Rectal smooth muscle tissue (tissue), 1 donor: ENCODE measurements at regions not wholly inside any gene's neighbourhood (a gene's known extent, or its start where the extent isn't known, plus 50 kb on each side); places are given as distances from the start of the nearest gene placed in this dataset.

Experiments used
- H3K27ac ChIP-seq: one replicate; pipeline ENCODE4 v1.7.0; 2013; ENCODE audit warnings: low read depth, low read length, inconsistent platforms
- H3K27me3 ChIP-seq: one replicate; pipeline ENCODE4 v1.7.0; 2013; ENCODE audit warnings: low read length; ENCODE audit not compliant: control insufficient read depth, insufficient read depth
- H3K36me3 ChIP-seq: one replicate; pipeline ENCODE4 v1.7.0; 2013; ENCODE audit warnings: low read length; ENCODE audit not compliant: control insufficient read depth, insufficient read depth
- H3K4me1 ChIP-seq: one replicate; pipeline ENCODE4 v1.7.0; 2013; ENCODE audit warnings: low read length; ENCODE audit not compliant: control insufficient read depth, insufficient read depth
- H3K4me3 ChIP-seq: one replicate; pipeline ENCODE4 v1.7.0; 2013; ENCODE audit warnings: low read length
- H3K9ac ChIP-seq: one replicate; pipeline ENCODE4 v1.7.0; 2013; ENCODE audit warnings: low read length

- Histone ChIP-seq H3K4me1 (no peaks in the 10 kb centered on the region), H3K9ac (no peak overlapping the region), H3K4me3 (no peak overlapping the region), H3K27ac (no peak overlapping the region), H3K27me3 (no peaks in the 10 kb centered on the region), H3K36me3 (no peaks in the 10 kb centered on the region)
Measured at GRCh38 chr12:114873656-114874055, 189.7 kb upstream of the TBX3 start.

- no peak overlapping the region for H3K27ac ChIP-seq
- no peaks in the 10 kb centered on the region for H3K4me1 ChIP-seq
- no peak overlapping the region for H3K4me3 ChIP-seq
- H3K27me3 ChIP-seq, result no peaks in the 10 kb centered on the region
- no peaks in the 10 kb centered on the region for H3K36me3 ChIP-seq
- no peak overlapping the region for H3K9ac ChIP-seq
Measured at GRCh38 chr12:114868995-114869834, 185.2 kb upstream of the TBX3 start.

DNA sequence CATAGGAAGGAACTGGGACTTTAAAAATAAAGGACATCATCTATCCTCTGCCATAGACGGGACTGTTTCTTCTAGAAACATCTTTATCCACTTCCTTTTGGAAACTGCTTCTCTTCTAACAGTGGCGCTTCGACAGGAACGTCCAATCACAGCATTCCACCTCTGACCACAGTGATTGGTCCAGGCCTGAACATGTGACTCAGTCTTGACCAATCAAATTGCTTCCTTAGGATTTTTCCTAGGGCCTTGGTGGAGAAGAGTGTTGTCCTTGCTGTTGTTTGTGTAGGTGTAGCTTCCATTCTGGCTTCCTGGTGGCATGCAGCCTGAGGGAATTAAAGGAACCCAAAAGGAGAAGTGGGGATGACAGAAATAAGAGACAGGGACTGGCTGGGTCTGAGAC, 182.4 kb upstream of the TBX3 start:
- no peaks in the 10 kb centered on the region for H3K4me1 ChIP-seq
- no peak overlapping the region for H3K4me3 ChIP-seq
- H3K9ac ChIP-seq, result no peak overlapping the region
- H3K27ac ChIP-seq, result no peak overlapping the region
- H3K27me3 ChIP-seq, result no peaks in the 10 kb centered on the region
- no peaks in the 10 kb centered on the region for H3K36me3 ChIP-seq

GRCh38 chr12:114864837-114865551, 181.0 kb upstream of the TBX3 start:
- H3K27ac ChIP-seq, result no peak overlapping the region
- H3K27me3 ChIP-seq, result no peaks in the 10 kb centered on the region
- H3K4me3 ChIP-seq, result no peak overlapping the region
- no peaks in the 10 kb centered on the region for H3K4me1 ChIP-seq
- no peaks in the 10 kb centered on the region for H3K36me3 ChIP-seq
- H3K9ac ChIP-seq, result no peak overlapping the region

DNA sequence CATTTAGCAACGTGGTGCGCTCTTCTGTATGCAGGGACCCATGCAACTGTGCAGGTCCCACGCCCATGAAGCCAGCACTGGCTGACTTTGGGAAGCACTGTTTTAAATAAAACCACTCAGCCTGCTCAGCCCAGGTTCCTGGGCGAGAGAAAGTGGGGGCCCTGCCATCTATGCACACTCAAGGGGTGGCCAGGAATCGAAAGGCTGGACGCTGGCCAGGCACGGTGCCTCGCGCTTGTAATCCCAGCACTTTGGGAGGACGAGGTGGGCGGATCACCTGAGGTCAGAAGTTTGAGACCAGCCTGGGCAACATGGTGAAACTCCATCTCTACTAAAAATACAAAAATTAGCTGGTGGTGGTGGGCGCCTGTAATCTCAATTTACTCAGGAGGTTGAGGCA, 179.9 kb upstream of the TBX3 start:
- Histone ChIP-seq H3K36me3 (no peaks in the 10 kb centered on the region), H3K27ac (no peak overlapping the region), H3K27me3 (no peaks in the 10 kb centered on the region), H3K4me3 (no peak overlapping the region), H3K9ac (no peak overlapping the region), H3K4me1 (no peaks in the 10 kb centered on the region)

- H3K4me1 ChIP-seq, result no peaks in the 10 kb centered on the region
- H3K9ac ChIP-seq, result no peak overlapping the region
- no peak overlapping the region for H3K4me3 ChIP-seq
- no peak overlapping the region for H3K27ac ChIP-seq
- no peaks in the 10 kb centered on the region for H3K27me3 ChIP-seq
- no peaks in the 10 kb centered on the region for H3K36me3 ChIP-seq
Measured at GRCh38 chr12:114860969-114861368, 177.0 kb upstream of the TBX3 start.

- H3K4me3 ChIP-seq, result no peak overlapping the region
Measured at GRCh38 chr12:114858388-114859146, 174.6 kb upstream of the TBX3 start.

DNA sequence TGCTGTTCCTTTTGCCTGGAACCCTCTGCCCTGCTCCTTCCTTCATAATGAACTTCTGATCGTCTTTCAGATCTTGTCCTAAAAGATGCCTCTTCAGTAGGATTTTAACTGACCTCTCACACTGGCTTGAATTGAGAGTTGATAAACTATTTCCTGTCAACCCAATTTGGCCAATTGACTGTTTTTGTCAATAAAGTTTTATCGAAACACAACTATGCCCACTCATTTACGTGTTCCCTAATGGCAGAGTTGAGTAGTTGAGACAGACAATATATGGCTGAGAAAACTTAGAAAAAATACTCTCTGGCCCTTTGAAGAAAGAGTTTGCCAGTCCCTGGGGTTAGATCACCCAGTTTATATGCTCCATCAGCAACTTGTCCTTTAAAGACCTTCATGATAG, 171.7 kb upstream of the TBX3 start:
- Histone ChIP-seq H3K36me3 (no peaks in the 10 kb centered on the region), H3K9ac (no peak overlapping the region), H3K4me3 (no peak overlapping the region)

More at GRCh38 chr12:114858388-114859146, 174.6 kb upstream of the TBX3 start:
- Histone ChIP-seq H3K9ac (no peak overlapping the region), H3K36me3 (no peaks in the 10 kb centered on the region), H3K27me3 (no peaks in the 10 kb centered on the region), H3K27ac (no peak overlapping the region), H3K4me1 (no peaks in the 10 kb centered on the region)

GRCh38 chr12:114852976-114853529, 169.1 kb upstream of the TBX3 start:
- no peaks in the 10 kb centered on the region for H3K36me3 ChIP-seq
- no peak overlapping the region for H3K27ac ChIP-seq
- H3K4me3 ChIP-seq, result no peak overlapping the region
- no peaks in the 10 kb centered on the region for H3K4me1 ChIP-seq
- no peak overlapping the region for H3K9ac ChIP-seq
- no peaks in the 10 kb centered on the region for H3K27me3 ChIP-seq

More for the DNA sequence above, 171.7 kb upstream of the TBX3 start:
- H3K27ac ChIP-seq, result no peak overlapping the region
- no peaks in the 10 kb centered on the region for H3K27me3 ChIP-seq
- no peaks in the 10 kb centered on the region for H3K4me1 ChIP-seq

DNA sequence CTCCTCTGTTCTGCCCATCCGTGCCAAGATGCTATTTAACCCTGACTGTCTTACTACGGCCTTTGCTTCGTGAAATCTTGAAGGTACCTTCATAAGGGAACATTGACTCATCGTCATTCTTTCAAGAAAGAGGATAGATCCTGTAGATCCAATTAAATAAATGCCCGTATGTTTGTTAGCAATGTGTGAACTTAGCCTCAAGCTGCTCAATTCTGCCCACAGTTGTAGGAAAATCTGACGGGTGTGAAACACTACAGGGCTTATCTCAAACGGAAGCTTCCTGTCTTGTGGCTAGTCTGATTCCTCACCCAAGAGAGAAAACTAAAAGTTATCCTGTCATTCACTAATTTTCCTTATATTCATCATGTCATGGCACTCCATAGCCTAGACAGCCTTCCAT, 168.0 kb upstream of the TBX3 start:
- H3K9ac ChIP-seq, result no peak overlapping the region
- no peak overlapping the region for H3K27ac ChIP-seq
- no peaks in the 10 kb centered on the region for H3K36me3 ChIP-seq
- H3K4me3 ChIP-seq, result no peak overlapping the region
- H3K27me3 ChIP-seq, result no peaks in the 10 kb centered on the region
- no peaks in the 10 kb centered on the region for H3K4me1 ChIP-seq

DNA sequence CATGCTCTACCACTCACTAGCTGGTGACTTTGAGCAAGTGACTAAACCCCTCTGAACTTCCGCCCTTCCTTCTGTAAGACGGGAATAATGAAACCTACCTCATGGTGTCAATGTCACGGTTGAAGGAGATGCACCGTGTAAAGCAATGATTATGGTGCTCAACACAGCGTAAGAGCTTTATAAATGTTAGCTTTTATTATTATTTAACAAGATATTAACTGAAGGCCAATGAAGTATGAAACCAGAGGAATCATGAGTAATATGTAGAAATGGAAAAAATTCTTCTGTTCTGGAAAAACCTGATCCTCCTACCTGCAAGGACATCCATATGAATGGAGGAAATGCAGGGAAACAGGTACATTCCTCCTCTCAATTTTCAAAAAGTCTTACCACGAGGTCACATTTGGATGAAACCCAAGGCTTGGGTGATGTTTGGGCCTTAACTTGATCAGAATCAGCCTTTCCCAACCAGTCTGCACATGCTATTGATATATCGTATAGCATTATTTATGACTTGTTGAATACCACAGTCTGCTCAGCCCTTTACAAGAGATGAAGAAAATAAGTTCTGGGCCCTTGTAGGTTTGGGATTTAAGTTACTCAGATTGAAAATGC, 166.8 kb upstream of the TBX3 start:
- no peaks in the 10 kb centered on the region for H3K4me1 ChIP-seq
- no peak overlapping the region for H3K4me3 ChIP-seq
- no peak overlapping the region for H3K27ac ChIP-seq
- no peaks in the 10 kb centered on the region for H3K36me3 ChIP-seq
- no peaks in the 10 kb centered on the region for H3K27me3 ChIP-seq
- no peak overlapping the region for H3K9ac ChIP-seq

- H3K36me3 ChIP-seq, result no peaks in the 10 kb centered on the region
- no peak overlapping the region for H3K4me3 ChIP-seq
- H3K9ac ChIP-seq, result no peak overlapping the region
- no peaks in the 10 kb centered on the region for H3K27me3 ChIP-seq
- no peaks in the 10 kb centered on the region for H3K4me1 ChIP-seq
- H3K27ac ChIP-seq, result no peak overlapping the region
Measured at GRCh38 chr12:114848666-114849065, 164.7 kb upstream of the TBX3 start.
